IPS-20b (cell line): ENCODE measurements at regions not wholly inside any gene's neighbourhood (a gene's known extent, or its start where the extent isn't known, plus 50 kb on each side); places are given as distances from the start of the nearest gene placed in this dataset.
"Not testable (repeated sequence)": the region's sequence is repeated elsewhere in the genome, so short reads cannot be mapped to it uniquely, and the experiment has no call there.

Experiments
- H3K27ac ChIP-seq: one replicate; pipeline ENCODE4 v1.5.1; 2013; ENCODE audit warnings: low read length
- H3K27me3 ChIP-seq: 2 replicates; pipeline ENCODE4 v1.6.1; 2013; ENCODE audit warnings: mild to moderate bottlenecking, low read length, inconsistent platforms; ENCODE audit not compliant: insufficient read depth
- H3K36me3 ChIP-seq: 2 replicates; pipeline ENCODE4 v1.6.1; 2013; ENCODE audit warnings: low read depth, mild to moderate bottlenecking, inconsistent platforms, low read length, moderate library complexity; ENCODE audit not compliant: insufficient read depth
- H3K4me1 ChIP-seq: 2 replicates; pipeline ENCODE4 v1.6.1; 2013; ENCODE audit warnings: mild to moderate bottlenecking, control low read depth, inconsistent platforms, low read length, moderate library complexity; ENCODE audit not compliant: insufficient read depth
- H3K4me3 ChIP-seq: 2 replicates; pipeline ENCODE4 v1.5.1; 2013; ENCODE audit warnings: mild to moderate bottlenecking, low read length, inconsistent platforms
- H3K9ac ChIP-seq: 2 replicates; pipeline ENCODE4 v1.6.1; 2013; ENCODE audit warnings: low read depth, mild to moderate bottlenecking, inconsistent platforms, low read length, moderate library complexity
- H3K9me3 ChIP-seq: 2 replicates; pipeline ENCODE4 v1.6.1; 2013; ENCODE audit warnings: mild to moderate bottlenecking, low read depth, low read length, inconsistent platforms; ENCODE audit not compliant: insufficient read depth

DNA sequence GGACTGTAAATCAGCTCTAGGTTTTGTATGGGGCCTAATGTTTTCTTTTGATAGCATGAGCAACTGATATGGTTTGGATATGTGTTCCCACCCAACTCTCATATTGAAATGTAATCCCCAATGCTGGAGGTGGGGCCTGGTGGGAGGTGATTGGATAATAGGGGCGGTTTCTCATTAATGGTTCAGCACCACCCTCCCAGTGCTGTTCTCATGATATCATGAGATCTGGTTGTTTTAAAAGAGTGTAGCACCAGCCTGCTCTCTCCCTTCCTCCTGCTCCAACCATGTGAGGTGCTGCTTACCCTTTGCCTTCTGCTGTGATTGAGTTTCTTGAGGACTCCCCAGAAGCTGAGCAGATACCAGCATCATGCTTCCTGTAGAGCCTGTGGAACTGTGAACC, 140.2 kb upstream of the SKOR2 start:
- Histone ChIP-seq H3K27ac (no peak overlapping the region), H3K36me3 (no peaks in the 10 kb centered on the region), H3K27me3 (no peaks in the 10 kb centered on the region), H3K9ac (no peak overlapping the region), H3K4me1 (no peaks in the 10 kb centered on the region), H3K9me3 (no peaks in the 10 kb centered on the region), H3K4me3 (no peak overlapping the region)

DNA sequence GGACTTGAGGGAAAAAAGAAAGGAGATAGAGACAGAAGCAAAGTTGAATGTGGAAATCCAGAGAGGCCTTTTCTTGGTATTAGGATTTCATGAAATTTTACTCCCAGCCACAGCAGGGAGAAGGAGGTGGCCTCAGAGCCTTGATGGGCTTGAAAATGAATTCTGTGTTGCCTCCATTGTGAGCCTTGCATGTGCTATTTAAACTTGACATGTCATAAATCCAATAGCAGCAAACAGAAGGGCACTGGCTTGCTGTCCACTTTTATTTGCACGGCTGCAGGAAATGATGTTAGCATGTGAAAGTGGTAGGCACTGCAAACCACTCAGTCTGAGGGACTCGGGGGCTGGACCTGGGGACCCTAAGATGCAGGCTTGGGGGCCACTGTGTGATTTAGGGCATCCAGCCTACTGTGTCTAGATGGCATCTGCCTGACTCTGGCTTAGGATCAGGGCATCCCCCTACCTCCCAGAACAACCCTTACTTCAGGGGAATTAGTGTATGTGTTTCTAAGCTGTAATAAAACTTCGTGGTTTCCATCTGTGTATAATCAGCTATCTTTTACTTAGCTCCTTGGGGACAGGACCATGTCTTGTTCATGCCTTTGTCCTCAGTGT, 139.1 kb upstream of the SKOR2 start:
- Histone ChIP-seq H3K9me3 (no peaks in the 10 kb centered on the region), H3K27ac (no peak overlapping the region), H3K27me3 (no peaks in the 10 kb centered on the region), H3K36me3 (no peaks in the 10 kb centered on the region), H3K9ac (no peak overlapping the region), H3K4me3 (no peak overlapping the region), H3K4me1 (no peaks in the 10 kb centered on the region)

DNA sequence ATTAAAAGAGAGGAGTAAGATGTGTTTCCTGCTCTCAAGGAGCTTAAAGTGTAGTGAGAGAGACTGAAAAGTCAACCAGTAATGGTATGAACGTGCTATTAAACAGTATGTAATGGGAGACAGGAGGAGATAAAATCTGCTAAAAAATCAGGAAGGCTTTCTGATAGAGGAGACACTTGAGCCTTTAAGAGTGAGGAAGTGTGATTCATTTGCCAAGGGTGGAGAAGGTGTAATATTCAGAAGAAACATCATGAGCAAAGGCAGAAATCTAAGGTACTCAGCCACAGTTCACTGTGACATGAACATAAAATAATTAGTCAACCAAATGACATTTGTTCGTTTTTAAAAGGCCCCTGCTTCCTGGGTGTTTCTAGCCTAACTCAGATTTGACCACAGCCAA, 137.8 kb upstream of the SKOR2 start:
- Histone ChIP-seq H3K36me3 (no peaks in the 10 kb centered on the region), H3K9me3 (no peaks in the 10 kb centered on the region), H3K4me1 (no peaks in the 10 kb centered on the region), H3K27me3 (no peaks in the 10 kb centered on the region), H3K27ac (no peak overlapping the region), H3K9ac (no peak overlapping the region), H3K4me3 (no peak overlapping the region)

DNA sequence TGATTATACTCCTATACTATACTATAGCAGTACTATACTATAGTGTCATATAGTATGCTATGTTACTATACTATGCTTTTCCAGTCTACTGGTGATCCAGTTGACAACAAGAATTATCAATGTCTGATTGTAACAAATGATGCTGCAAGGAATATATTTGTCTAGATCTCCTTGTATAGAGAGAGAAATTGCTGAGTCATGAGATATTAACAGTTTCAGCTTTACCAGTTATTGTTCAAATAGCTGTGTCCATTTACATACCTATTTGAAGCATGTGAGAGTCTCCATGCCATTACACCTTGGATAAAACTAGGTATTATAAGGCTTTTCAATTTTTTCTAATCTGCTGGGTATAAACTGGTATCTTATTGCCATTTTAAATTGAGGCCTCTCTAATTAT, 136.4 kb upstream of the SKOR2 start:
- H3K27ac ChIP-seq = no peak overlapping the region
- no peaks in the 10 kb centered on the region for H3K9me3 ChIP-seq
- no peaks in the 10 kb centered on the region for H3K36me3 ChIP-seq
- H3K4me1 ChIP-seq = no peaks in the 10 kb centered on the region
- no peak overlapping the region for H3K9ac ChIP-seq
- no peaks in the 10 kb centered on the region for H3K27me3 ChIP-seq
- no peak overlapping the region for H3K4me3 ChIP-seq

DNA sequence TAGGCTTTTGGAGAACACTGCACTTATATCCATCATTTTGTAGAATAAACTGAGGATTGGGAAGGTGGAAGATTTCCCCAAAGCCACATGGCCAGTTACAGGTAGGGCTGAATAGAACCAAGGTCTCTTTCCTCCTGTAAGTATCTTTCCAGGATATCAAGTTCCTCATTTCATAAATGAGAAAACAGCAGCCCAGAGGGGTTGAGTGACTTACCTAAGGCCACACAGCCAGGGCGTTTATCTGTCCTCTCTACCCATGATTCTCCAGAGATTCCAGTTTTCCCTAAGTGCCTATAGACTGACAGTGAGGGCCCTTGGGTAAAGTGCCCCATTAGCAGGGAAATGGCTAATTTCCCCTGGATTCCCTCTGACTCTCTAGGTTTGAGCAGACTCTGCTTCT, 132.3 kb upstream of the SKOR2 start:
- Histone ChIP-seq H3K9ac (no peak overlapping the region), H3K27me3 (no peaks in the 10 kb centered on the region), H3K4me3 (no peak overlapping the region), H3K36me3 (no peaks in the 10 kb centered on the region), H3K9me3 (no peaks in the 10 kb centered on the region), H3K4me1 (no peaks in the 10 kb centered on the region), H3K27ac (no peak overlapping the region)

DNA sequence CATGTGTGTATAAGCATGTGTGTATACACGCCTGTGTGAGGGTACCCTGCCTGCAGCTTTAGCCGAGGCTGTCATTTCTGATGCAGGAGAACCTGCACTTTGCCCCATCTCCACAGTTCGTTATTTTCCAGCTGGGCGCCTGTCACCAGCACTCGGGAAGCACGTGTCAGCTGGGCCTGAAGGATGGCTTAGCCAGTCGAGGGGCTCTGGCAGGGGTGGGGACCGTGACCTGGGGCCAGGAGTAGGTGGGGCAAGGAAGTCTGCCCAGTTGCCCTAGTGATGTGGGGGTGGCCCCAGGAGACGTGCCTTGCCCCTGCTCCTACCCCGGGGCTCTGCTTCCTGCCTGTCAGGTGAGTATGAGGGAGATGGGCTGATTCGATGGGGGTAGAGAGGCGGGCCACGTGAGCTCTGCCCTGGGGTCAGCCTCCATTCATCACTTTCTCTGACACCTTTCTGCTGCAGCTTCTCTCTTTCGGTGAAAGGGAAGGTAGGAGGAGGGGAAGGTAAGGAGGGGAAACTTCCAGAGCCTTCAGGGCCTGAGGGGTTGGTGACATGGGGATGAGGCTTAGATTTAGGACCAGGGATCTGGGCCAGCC, 130.6 kb upstream of the SKOR2 start:
- no peaks in the 10 kb centered on the region for H3K9me3 ChIP-seq
- no peak overlapping the region for H3K4me3 ChIP-seq
- H3K4me1 ChIP-seq = no peaks in the 10 kb centered on the region
- no peaks in the 10 kb centered on the region for H3K36me3 ChIP-seq
- no peaks in the 10 kb centered on the region for H3K27me3 ChIP-seq
- H3K27ac ChIP-seq = no peak overlapping the region
- H3K9ac ChIP-seq = no peak overlapping the region

DNA sequence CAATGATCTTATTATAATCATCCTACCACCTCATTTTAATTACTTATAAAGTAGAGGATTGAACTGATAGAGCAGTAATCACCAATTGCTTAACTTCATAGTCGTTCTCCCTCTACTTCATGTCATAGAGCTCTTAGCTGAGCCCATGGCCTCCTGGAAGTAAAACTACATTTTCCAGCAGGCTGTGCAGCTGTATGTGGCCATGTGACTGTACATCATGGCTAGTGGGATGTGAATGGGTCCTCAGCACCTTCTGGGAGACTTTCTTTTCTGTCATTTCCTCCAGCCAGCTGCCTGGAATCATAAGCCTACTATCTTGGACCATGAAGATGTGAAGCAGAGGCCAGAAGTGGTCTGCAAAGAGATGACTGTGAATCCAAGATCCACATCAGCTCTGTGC, 128.7 kb upstream of the SKOR2 start:
- Histone ChIP-seq H3K27ac (no peak overlapping the region), H3K36me3 (no peaks in the 10 kb centered on the region), H3K9me3 (no peaks in the 10 kb centered on the region), H3K4me3 (no peak overlapping the region), H3K9ac (no peak overlapping the region), H3K27me3 (no peaks in the 10 kb centered on the region), H3K4me1 (no peaks in the 10 kb centered on the region)

DNA sequence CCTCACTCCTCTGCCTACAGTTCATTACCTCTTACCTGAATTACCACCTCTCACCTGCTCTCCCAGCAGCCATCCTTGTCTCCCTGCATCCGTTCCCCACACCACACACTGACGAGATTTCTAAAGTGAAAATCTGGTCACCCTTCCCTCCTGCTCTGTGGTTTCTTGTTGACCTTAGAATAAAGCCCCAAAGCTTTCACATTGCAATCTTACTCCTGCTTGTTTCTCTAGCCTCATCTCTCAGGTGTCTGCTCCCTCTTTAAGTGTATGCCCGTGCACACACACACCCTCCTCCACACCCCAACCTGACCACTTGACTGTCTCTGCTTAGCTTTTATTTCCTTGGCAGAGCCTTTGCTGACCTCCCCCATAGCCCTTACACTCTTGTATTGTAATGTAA, 122.0 kb upstream of the SKOR2 start:
- Histone ChIP-seq H3K27ac (no peak overlapping the region), H3K4me1 (no peaks in the 10 kb centered on the region), H3K4me3 (no peak overlapping the region), H3K27me3 (no peaks in the 10 kb centered on the region), H3K9me3 (no peaks in the 10 kb centered on the region), H3K9ac (no peak overlapping the region), H3K36me3 (no peaks in the 10 kb centered on the region)

DNA sequence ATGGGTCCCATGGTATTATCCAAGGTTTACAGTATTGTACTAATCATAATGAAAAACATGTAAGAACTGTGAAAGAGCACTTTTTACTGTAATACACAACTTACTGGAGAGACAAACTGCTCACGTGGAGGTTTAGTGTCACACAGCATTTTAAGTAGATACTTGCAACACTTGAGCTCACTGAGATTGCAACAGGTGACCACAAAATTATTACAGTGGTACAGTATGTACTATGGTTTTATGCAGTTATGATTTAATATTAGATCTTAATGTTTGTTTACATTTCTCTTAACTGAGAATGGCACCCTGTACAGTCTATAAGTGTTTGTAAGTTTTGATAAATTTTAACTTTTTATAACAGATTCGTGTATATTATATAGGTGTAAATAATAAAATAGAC, 118.6 kb upstream of the SKOR2 start:
- Histone ChIP-seq H3K9me3 (no peaks in the 10 kb centered on the region), H3K27me3 (no peaks in the 10 kb centered on the region), H3K27ac (no peak overlapping the region), H3K9ac (no peak overlapping the region), H3K36me3 (no peaks in the 10 kb centered on the region), H3K4me1 (no peaks in the 10 kb centered on the region), H3K4me3 (no peak overlapping the region)

DNA sequence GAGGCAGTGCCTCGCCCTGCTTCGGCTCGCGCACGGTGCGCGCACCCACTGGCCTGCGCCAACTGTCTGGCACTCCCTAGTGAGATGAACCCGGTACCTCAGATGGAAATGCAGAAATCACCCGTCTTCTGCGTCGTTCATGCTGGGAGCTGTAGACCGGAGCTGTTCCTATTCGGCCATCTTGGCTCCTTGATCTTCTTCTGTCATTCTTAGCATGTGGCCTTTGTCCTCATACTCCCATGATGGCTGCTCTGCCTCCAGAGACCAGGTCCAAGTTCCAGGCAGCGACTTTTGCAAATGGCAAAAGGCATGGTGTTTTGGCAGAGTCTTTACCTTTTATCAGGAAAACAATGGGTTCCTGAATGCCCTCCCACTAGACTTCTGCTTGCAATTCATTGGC, 102.6 kb upstream of the SKOR2 start:
- H3K4me3 ChIP-seq, H3K27ac ChIP-seq, H3K9ac ChIP-seq, H3K27me3 ChIP-seq, H3K9me3 ChIP-seq, H3K4me1 ChIP-seq, H3K36me3 ChIP-seq: not testable (repeated sequence)

DNA sequence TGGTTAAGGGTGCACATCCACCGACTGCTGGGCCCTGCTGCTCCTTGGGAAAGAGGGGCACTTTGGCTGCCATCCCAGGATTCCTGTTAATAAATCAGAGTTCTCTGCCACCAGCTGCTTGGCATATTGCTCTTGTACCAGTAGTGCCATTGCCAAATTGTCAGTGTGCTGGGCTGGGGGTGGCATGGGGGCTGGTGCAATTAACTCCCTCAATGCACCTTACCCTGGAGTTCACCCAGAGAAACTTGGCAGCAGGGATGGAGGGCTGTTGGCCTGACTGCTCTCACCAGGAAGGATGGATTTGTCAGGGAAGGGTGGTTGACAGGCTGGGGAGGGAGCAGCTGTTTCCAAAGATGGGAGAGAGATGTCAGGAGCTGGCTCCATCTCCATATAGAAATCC, 94.6 kb upstream of the SKOR2 start:
- H3K9ac ChIP-seq = no peak overlapping the region
- no peaks in the 10 kb centered on the region for H3K9me3 ChIP-seq
- no peak overlapping the region for H3K27ac ChIP-seq
- no peaks in the 10 kb centered on the region for H3K27me3 ChIP-seq
- no peak overlapping the region for H3K4me3 ChIP-seq
- H3K4me1 ChIP-seq = no peaks in the 10 kb centered on the region
- no peaks in the 10 kb centered on the region for H3K36me3 ChIP-seq

DNA sequence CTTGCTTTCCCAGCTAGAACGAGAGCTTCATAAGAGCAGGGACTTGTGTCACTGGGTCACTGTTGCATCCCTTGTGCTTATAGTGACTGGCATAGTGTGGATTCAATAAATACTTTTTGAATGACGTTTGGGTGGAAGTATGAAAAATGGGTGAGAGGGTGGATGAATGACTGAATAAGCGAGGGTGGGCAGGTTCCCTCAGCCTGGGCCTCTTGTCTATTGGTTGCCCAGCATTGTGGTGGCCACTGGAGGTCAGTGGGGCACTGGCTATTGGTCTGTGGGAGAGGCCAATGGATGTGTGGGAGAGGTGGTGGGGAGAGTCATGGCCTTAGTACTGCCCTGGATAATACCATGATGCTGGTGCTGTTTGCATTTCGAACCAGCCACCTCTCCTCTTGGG, 93.8 kb upstream of the SKOR2 start:
- H3K27me3 ChIP-seq = no peaks in the 10 kb centered on the region
- no peaks in the 10 kb centered on the region for H3K36me3 ChIP-seq
- H3K9ac ChIP-seq = no peak overlapping the region
- no peak overlapping the region for H3K4me3 ChIP-seq
- no peak overlapping the region for H3K27ac ChIP-seq
- H3K4me1 ChIP-seq = no peaks in the 10 kb centered on the region
- no peaks in the 10 kb centered on the region for H3K9me3 ChIP-seq
